HepG2 (cell line): ENCODE measurements at regions not wholly inside any gene's neighbourhood (a gene's known extent, or its start where the extent isn't known, plus 50 kb on each side); places are given as distances from the start of the nearest gene placed in this dataset.

Experiments used
- ARNTL ChIP-seq: sonication (generic); formaldehyde crosslinking; IDR thresholded peaks from 2 replicates; pipeline ENCODE4 v1.4.0; 2020; ENCODE audit warnings: mild to moderate bottlenecking, missing genetic modification reagents
- BHLHE40 ChIP-seq: IDR thresholded peaks from 2 replicates; pipeline ENCODE4 v1.6.1; 2011; ENCODE audit warnings: low read length, improper control_type of control experiment
- GRHL1 ChIP-seq: sonication (generic); formaldehyde crosslinking; conservative IDR thresholded peaks from 2 replicates; pipeline ENCODE4 v1.8.0; 2022; ENCODE audit warnings: missing genetic modification reagents
- JUN ChIP-seq: sonication (generic); formaldehyde crosslinking; IDR thresholded peaks from 2 replicates; pipeline ENCODE4 v1.4.0; 2020; ENCODE audit warnings: mild to moderate bottlenecking, missing genetic modification reagents
- KDM5A ChIP-seq: fragments of 200-600 bp; sonication (generic); IDR thresholded peaks from 2 replicates; pipeline ENCODE4 v1.7.0; 2018; ENCODE audit warnings: antibody characterized with exemption, mild to moderate bottlenecking, low read length, borderline replicate concordance
- MEF2D ChIP-seq: sonication (generic); formaldehyde crosslinking; IDR thresholded peaks from 2 replicates; pipeline ENCODE4 v1.5.1; 2020; ENCODE audit warnings: mild to moderate bottlenecking, missing genetic modification reagents
- PCBP1 ChIP-seq: fragments of 200-400 bp; formaldehyde crosslinking; IDR thresholded peaks from 2 replicates; pipeline ENCODE4 v1.6.1; 2017; ENCODE audit warnings: mild to moderate bottlenecking, low read depth, low read length, borderline replicate concordance
- RBM22 ChIP-seq: fragments of 200-400 bp; formaldehyde crosslinking; optimal IDR thresholded peaks from 2 replicates; pipeline ENCODE3; 2017; ENCODE audit warnings: mild to moderate bottlenecking, low read length, moderate library complexity
- ZNF674 ChIP-seq: sonication (generic); formaldehyde crosslinking; IDR thresholded peaks from 2 replicates; pipeline ENCODE4 v1.5.0; 2020; ENCODE audit warnings: low read depth, mild to moderate bottlenecking, missing genetic modification reagents
- TF ChIP-seq, protein P1 (sequence below): sonication (generic); formaldehyde crosslinking; IDR thresholded peaks from 2 replicates; pipeline ENCODE4 v1.5.0; 2020; ENCODE audit warnings: mild to moderate bottlenecking, missing genetic modification reagents, moderate library complexity

- TF ChIP-seq RBM22 (no peak), PCBP1 (no peak), JUN (CRISPR knock-in tag) (no peak), MEF2D (CRISPR knock-in tag) (no peak), ZNF674 (CRISPR knock-in tag) (no peak), BHLHE40 (no peak), KDM5A (no peak), GRHL1 (CRISPR knock-in tag) (no peak), ARNTL (CRISPR knock-in tag) (no peak)
- TF ChIP-seq, protein P1, sequence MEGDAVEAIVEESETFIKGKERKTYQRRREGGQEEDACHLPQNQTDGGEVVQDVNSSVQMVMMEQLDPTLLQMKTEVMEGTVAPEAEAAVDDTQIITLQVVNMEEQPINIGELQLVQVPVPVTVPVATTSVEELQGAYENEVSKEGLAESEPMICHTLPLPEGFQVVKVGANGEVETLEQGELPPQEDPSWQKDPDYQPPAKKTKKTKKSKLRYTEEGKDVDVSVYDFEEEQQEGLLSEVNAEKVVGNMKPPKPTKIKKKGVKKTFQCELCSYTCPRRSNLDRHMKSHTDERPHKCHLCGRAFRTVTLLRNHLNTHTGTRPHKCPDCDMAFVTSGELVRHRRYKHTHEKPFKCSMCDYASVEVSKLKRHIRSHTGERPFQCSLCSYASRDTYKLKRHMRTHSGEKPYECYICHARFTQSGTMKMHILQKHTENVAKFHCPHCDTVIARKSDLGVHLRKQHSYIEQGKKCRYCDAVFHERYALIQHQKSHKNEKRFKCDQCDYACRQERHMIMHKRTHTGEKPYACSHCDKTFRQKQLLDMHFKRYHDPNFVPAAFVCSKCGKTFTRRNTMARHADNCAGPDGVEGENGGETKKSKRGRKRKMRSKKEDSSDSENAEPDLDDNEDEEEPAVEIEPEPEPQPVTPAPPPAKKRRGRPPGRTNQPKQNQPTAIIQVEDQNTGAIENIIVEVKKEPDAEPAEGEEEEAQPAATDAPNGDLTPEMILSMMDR = no peak
These were observed 168.9 kb upstream of the RASSF8 start for GRCh38 chr12:25789541-25789944.
